DMS 273 (cell line): ENCODE measurements at regions not wholly inside any gene's neighbourhood (a gene's known extent, or its start where the extent isn't known, plus 50 kb on each side); places are given as distances from the start of the nearest gene placed in this dataset.
A peak's percentile ranks its signal among the peaks of the same experiment; 100 is the strongest.

Experiments used
- DNase-seq: peaks from one replicate; lab custom pipeline; 2025; ENCODE audit not compliant: unreplicated experiment; lab: John Stamatoyannopoulos, UW

DNA sequence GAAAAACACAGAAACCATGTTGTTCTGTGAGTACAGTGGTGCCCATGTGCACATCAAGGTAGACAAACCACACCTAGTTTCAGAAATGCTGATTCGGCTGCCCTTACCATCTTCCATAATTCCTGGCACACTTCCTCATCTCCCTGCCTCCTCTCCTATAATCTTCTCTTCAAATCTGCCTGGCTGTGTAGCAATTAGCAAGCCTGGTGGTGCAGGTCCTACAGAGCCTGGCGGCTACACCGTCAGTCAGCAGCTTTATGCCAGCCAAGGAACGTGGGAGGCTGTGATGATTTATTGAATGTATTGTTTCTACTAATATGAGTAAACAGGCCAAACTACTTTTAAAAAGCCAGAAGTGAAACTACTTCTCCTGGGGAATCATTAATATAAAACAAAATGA is 106.8 kb downstream of the SEMA6D start:
- DNase-seq, result peak; percentile 9

GRCh38 chr15:47829667-47830066 is 112.4 kb downstream of the SEMA6D start:
- DNase-seq, result no peak

GRCh38 chr15:47834093-47834492 is 116.8 kb downstream of the SEMA6D start:
- DNase-seq, result no peak

DNA sequence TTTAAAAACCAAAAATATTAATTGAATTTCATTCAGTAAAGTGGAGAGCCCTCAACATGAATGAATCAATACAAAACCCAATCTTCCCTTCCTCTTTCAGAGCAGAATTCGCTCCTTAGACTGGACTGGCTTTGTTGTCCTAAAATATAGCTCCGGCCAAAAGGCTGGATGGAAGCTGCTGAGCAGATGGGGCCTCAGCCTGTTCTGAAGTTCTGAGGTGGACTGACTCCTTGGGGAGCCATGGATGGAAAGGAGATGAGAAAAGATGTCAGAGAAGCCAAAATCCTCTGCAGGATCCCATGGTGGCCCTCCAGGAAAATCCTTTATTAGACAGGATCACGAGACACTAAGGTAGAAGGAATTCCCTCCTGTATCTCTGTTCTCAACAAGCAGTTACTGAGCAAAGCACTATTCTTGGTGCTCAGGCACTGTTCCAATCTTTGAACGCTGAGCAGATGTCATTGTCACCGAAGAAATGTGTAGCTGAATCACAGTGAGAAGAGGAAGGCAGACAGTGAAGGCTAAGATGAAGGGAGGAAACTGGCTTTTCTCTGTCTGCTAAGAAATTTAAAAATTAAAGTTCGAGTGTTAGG is 122.0 kb downstream of the SEMA6D start:
- DNase-seq, result peak; percentile 51

DNA sequence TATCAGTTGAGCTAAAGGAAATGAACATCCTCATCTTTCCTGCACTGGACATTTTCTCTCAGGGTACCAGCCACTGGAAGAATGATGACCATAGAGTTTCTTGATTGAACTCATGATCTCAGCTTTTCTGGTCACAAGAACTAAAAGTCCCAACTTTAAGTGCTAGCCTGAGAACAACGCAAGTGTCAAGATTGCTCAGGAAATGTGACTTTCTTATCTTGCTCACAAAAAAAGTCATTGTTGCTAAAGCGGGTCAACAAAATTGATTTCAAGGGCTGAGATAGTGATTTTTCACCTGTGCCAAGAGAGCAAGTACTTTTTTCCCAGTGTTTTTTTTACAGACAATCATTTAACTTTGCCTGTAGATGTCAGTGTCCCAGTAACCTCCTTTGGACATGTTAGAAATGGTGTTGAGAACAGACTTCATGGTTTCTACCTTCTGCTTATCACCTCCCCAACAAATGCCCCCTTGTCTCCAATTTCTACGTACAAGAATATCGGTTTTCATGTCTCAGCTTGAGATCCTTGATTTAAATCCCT is 125.9 kb downstream of the SEMA6D start:
- DNase-seq, result no peak

DNA sequence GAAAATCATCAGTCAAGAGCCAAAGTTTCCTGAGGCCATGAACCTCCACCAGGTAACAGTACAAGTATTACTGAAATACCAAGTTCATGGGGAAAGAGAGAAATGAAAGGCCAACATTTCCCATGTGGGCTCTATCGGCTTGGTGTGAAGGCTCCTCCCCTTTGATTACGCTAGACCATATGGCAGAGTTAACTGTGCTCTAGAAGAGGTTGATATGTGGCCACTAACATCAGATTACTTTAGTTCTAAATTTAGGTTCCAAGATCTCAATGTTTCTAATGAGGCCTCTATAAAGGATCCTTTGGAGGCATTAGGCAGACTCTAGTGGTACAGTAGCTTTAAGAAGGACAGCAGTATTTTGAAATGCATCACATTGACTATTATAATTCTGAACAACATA is 127.1 kb downstream of the SEMA6D start:
- DNase-seq, result peak; percentile 60

GRCh38 chr15:47846128-47846868 is 129.0 kb downstream of the SEMA6D start:
- DNase-seq, result no peak

DNA sequence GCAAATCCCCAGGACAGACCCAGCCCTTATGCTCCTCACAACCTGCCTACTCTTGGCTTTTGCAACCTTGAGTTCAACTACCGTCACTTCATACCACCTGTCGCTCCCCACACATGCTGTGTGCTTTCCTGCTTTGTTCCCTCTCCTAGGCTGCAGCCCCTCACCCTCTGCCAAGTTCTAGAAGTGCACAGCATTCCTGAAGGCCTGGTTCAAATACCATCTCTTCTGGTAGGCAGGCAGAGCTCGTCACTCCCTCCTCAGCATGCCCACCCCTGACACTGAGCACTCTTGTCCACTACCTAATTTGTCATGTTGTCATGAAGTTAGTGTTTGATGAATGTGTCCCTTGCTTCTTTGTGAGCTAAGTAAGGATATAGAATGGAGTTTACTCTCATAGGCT is 129.6 kb downstream of the SEMA6D start:
- DNase-seq, result no peak

GRCh38 chr15:47856071-47856470 is 138.8 kb downstream of the SEMA6D start:
- no peak for DNase-seq

- no peak for DNase-seq
These were observed 139.9 kb downstream of the SEMA6D start for GRCh38 chr15:47857014-47857775.

DNA sequence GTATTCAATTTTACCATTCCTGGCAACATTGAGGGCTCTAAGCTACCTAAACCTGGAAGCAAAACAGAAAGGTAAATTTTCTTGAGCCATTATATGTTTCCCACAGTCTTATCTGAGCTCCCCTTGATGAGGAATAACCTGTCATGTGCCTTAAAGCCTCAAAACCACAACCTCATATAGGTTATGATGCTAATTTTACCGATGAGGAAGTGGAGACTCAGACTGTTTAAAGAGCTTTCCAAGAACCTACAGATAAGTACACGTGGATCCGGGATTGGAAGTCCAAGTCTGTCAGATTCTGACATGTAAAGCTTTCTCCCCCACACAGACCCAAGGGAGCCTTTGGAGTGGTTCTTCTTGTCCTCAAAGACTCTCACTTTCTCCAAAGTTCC is 140.5 kb downstream of the SEMA6D start:
- DNase-seq, result no peak

GRCh38 chr15:47861111-47861903 is 144.0 kb downstream of the SEMA6D start:
- no peak for DNase-seq

GRCh38 chr15:47862402-47862801 is 145.1 kb downstream of the SEMA6D start:
- DNase-seq, result no peak

DNA sequence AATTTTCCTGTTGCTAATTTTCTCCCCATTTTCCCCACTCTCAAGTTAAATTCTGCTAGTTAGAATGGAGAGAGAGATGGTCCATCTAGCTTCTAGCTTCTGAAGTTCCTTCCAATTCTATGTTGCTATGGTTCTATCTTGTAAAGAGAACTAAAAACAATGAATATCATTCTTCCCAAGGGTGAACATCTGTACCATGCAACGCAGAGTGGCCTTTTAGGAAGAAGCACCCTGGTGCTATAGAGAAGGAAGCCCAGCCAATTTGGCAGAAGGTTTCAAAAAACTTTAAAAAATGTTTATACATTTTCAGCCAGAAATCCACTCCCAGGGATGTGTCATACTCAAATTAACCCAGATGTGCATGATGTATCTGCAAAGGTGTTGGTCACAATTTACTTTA is 149.1 kb downstream of the SEMA6D start:
- no peak for DNase-seq

GRCh38 chr15:47870300-47870955 is 153.1 kb downstream of the SEMA6D start:
- peak; percentile 72 for DNase-seq

GRCh38 chr15:47870956-47871625 is 153.8 kb downstream of the SEMA6D start:
- peak; percentile 92 for DNase-seq

GRCh38 chr15:47872208-47872607 is 154.9 kb downstream of the SEMA6D start:
- DNase-seq, result peak; percentile 10

GRCh38 chr15:47872869-47873432 is 155.6 kb downstream of the SEMA6D start:
- no peak for DNase-seq

DNA sequence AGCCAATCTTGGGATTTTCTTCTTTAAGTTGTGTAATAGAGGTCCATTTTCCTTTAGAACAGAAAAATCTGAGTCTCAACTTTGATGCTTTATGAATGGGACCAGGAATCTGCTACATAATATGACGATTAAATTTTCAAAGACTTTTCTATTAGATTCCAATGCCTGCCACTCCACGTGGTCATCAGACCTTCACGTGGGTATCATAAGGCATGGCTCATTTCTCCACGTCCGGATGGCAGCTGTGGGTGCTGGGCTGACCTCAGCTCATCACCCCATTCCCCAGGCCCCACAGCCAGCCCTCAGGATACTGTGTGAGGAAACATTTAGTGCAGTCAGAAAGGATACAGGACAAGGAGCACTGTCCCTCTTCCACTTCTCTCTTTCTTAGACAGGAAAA is 159.7 kb downstream of the SEMA6D start:
- DNase-seq, result no peak

DNA sequence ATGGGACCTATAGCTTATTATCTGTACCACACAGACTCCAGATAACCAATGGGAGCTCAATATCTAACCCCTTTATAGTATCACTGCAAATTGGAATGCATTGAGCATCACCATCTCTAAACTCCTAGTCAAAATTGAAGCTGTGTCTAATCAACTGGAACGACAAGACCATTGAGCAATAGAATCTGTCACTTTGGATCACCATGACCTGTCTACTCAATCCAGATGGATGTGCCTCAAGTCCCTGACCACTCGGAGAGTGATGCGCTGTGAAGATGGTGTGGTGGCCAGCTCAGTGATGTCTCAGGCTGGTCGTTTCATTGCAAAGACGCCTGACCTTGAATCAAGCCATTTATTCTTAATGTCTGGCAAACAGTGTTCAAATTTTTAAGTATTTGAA is 160.5 kb downstream of the SEMA6D start:
- DNase-seq, result no peak
